ENCODE measurements at regions not wholly inside any gene's neighbourhood (a gene's known extent, or its start where the extent isn't known, plus 50 kb on each side); places are given as distances from the start of the nearest gene placed in this dataset.

- TF ChIP-seq CTCF (conservative IDR thresholded peaks at IDR 0.05 in 1 of 2, IDR thresholded peaks at IDR 0.05 in 1 of 2; ENCODE audit: extremely low read depth in 1 of 2, insufficient read depth in 1 of 2, low read depth in 1 of 2, low read length in 2 of 2) (no peak), EZH2 (IDR thresholded peaks at IDR 0.05; ENCODE audit: borderline replicate concordance, low read length) (no peak)
Measured at GRCh38 chr6:26185802-26186201, 98.6 kb downstream of the HFE start.
